Fibroblast of pulmonary artery (primary cell): ENCODE measurements at regions not wholly inside any gene's neighbourhood (a gene's known extent, or its start where the extent isn't known, plus 50 kb on each side); places are given as distances from the start of the nearest gene placed in this dataset.

ENCODE experiments used
- DNase-seq: peaks from one replicate; pipeline ENCODE4 v3.0.0-alpha.2; 2010; ENCODE audit warnings: low read depth
- H3K4me3 ChIP-seq: replicated peaks from 2 replicates; pipeline ENCODE4 v1.5.1; 2011; ENCODE audit warnings: low read depth, mild to moderate bottlenecking, control low read depth, low read length, moderate library complexity
- TF ChIP-seq, protein P1 (sequence below): IDR thresholded peaks from 2 replicates; pipeline ENCODE4 v1.5.1; 2011; ENCODE audit warnings: mild to moderate bottlenecking, control low read depth, low read length, inconsistent platforms; ENCODE audit errors: missing control alignments

DNA sequence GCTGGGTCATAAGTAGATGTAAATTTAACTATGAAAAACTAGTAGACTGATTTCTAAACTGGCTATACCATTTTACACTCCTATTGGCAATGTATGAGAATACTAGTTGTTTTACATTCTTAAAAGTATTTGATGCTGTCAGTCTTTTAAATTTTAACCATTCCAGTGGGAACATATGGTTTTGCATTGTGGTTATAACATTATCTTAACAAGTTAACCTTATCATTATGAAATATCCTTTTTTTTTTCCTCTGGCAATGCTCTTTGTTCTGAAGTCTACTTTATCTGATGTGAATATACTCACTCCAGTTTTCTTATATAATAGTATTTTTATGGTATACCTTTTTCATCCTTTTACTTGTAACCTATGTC, 548.9 kb upstream of the CLINT1 start:
- peak; percentile 14 for DNase-seq
- H3K4me3 ChIP-seq: no peak overlapping the region
- TF ChIP-seq, protein P1, sequence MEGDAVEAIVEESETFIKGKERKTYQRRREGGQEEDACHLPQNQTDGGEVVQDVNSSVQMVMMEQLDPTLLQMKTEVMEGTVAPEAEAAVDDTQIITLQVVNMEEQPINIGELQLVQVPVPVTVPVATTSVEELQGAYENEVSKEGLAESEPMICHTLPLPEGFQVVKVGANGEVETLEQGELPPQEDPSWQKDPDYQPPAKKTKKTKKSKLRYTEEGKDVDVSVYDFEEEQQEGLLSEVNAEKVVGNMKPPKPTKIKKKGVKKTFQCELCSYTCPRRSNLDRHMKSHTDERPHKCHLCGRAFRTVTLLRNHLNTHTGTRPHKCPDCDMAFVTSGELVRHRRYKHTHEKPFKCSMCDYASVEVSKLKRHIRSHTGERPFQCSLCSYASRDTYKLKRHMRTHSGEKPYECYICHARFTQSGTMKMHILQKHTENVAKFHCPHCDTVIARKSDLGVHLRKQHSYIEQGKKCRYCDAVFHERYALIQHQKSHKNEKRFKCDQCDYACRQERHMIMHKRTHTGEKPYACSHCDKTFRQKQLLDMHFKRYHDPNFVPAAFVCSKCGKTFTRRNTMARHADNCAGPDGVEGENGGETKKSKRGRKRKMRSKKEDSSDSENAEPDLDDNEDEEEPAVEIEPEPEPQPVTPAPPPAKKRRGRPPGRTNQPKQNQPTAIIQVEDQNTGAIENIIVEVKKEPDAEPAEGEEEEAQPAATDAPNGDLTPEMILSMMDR: no peak

- TF ChIP-seq, protein P1: no peak
- H3K4me3 ChIP-seq: no peak overlapping the region
- peak; percentile 78 for DNase-seq
Measured at GRCh38 chr5:158406884-158407823, 548.2 kb upstream of the CLINT1 start.

GRCh38 chr5:158398360-158399201, 539.6 kb upstream of the CLINT1 start:
- no peak overlapping the region for H3K4me3 ChIP-seq
- TF ChIP-seq, protein P1: no peak
- no peak for DNase-seq

GRCh38 chr5:158397278-158397677, 538.3 kb upstream of the CLINT1 start:
- TF ChIP-seq, protein P1: no peak
- no peak for DNase-seq
- no peak overlapping the region for H3K4me3 ChIP-seq

DNA sequence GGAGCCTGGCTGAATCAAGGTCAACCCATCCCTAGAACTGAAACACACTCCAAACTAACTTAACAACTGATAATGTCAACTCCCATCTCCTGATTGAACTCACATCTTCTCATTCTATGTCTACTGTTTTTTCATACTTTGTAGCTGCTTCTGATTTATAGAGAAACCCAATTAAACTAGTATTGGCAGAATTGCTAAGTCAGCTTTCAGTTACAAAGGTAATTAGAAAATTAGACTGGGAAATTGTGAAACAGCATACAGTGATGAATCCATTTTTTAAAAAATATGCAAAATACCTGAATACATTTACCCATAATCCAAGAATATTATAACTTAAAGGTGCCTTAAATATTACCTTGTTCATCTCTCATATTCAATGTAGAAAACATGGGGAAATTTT, 535.2 kb upstream of the CLINT1 start:
- no peak overlapping the region for H3K4me3 ChIP-seq
- TF ChIP-seq, protein P1: no peak

DNA sequence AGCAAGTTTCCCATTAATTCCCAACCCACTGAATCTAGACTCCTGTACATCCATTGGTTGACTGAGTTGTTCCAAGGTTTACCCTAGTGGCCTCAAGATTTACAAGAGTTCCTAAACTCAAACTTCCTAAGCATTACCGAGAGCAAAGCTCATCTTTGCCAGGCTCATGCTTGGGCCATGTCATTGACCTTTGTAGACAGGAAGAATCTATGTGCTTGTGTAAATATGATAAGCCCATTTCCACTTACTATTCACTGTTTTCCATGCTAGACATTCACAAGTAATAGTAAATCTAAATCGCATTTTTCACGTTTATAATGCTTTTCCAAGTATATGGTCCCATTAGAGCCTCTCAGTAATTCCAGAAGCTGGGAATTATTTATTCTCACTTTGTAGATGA, 534.5 kb upstream of the CLINT1 start:
- no peak for DNase-seq
- TF ChIP-seq, protein P1: no peak
- H3K4me3 ChIP-seq: no peak overlapping the region

More for the DNA sequence above, 535.2 kb upstream of the CLINT1 start:
- no peak for DNase-seq
